Upper lobe of left lung (tissue), 6 donors: ENCODE measurements at regions not wholly inside any gene's neighbourhood (a gene's known extent, or its start where the extent isn't known, plus 50 kb on each side); places are given as distances from the start of the nearest gene placed in this dataset.

Experiments used
- ATAC-seq, 2 donors: fragments of 200-7000 bp; cut with Tn5 transposase; one replicate each; pipeline ENCODE4 v1.9.1; 2022; ENCODE audit warnings: mild to moderate bottlenecking in 2 of 2, moderate library complexity in 2 of 2; ENCODE audit not compliant: low FRiP score in 2 of 2
- DNase-seq, 2 donors: peaks; one replicate each; pipeline ENCODE4 v3.0.0-alpha.2; 2019 to 2020
- H3K27ac ChIP-seq, 4 donors: fragments of 200-600 bp; sonication (generic); one replicate each; pipeline ENCODE4 v1.5.1; 2016 to 2019
- H3K27me3 ChIP-seq, 4 donors: fragments of 200-600 bp; sonication (generic); one replicate each; pipeline ENCODE4 v1.5.1; 2017 to 2019
- H3K36me3 ChIP-seq, 4 donors: fragments of 200-600 bp; sonication (generic); one replicate each; pipeline ENCODE4 v1.5.1; 2016 to 2019
- H3K4me1 ChIP-seq, 4 donors: fragments of 200-600 bp; sonication (generic); one replicate each; pipeline ENCODE4 v1.5.1; 2018 to 2019
- H3K4me3 ChIP-seq, 4 donors: fragments of 200-600 bp; sonication (generic); one replicate each; pipeline ENCODE4 v1.5.1; 2017 to 2019; ENCODE audit warnings: mild to moderate bottlenecking in 2 of 4, moderate library complexity in 1 of 4
- H3K9me3 ChIP-seq, 4 donors: fragments of 200-600 bp; sonication (generic); one replicate each; pipeline ENCODE4 v1.5.1; 2018 to 2019
- EP300 ChIP-seq, 4 donors: sonication (generic); formaldehyde crosslinking; IDR thresholded peaks; one replicate each; pipeline ENCODE4 v1.5.1; 2017; ENCODE audit warnings: antibody characterized with exemption in 4 of 4, control low read depth in 2 of 4
- POLR2A ChIP-seq, 4 donors: fragments of 450-650 bp; IDR thresholded peaks; one replicate each; pipeline ENCODE4 v1.5.1; 2016 to 2017; ENCODE audit warnings: antibody characterized with exemption in 4 of 4, mild to moderate bottlenecking in 2 of 4
- POLR2AphosphoS5 ChIP-seq, 2 donors: sonication (generic); formaldehyde crosslinking; IDR thresholded peaks; one replicate each; pipeline ENCODE4 v1.5.1; 2017; ENCODE audit warnings: antibody characterized with exemption in 2 of 2
- WGBS, 2 donors: methylation state at CpG; one replicate each; pipeline ENCODE4 v1.1.5; 2017 to 2018; 5-methylcytosine and 5-hydroxymethylcytosine counted together
- TF ChIP-seq, protein P1 (sequence below), 6 experiments: fragments of 450-650 bp in 4 of 6; fragments of 200-600 bp in 2 of 6; sonication (generic) in 2 of 6; IDR thresholded peaks; one replicate each; pipeline ENCODE4 v1.5.1; 2016 to 2019; ENCODE audit warnings: antibody characterized with exemption in 6 of 6
- donor health status: DM: no; HTN: no; CAD: no; lungs with moderate emphysema.
- donor health status: DM: no; HTN: yes; CAD: no; lungs with severe emphysema.

DNA sequence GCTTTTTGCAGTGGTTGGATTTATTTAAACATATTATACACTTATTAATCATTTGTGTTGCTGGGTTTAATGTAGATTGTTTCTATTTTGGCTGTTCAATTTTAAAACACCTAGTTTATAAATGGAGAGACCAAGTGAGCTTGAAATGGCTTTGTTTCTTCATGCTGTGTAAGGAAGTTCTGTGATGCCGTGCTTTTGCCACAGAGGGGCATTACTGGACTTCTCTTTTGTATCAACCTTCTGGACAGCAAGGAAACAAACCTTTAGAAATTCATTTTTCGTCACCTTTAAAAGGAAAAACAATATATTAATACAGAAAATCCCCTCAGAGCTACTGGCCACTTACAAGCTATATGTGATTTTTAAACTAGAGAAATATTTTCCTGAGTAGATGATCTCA lies 81.9 kb downstream of the DMRTA1 start:
- WGBS, 2 donors, result 32 to 34% methylated on average over 2 of the region's 2 CpGs
- Histone ChIP-seq H3K27ac (no peak overlapping the region), H3K27me3 (no peaks in the 10 kb centered on the region), H3K36me3 (no peaks in the 10 kb centered on the region), H3K4me1 (no peaks in the 10 kb centered on the region), H3K4me3 (no peak overlapping the region), H3K9me3 (no peaks in the 10 kb centered on the region)
- ATAC-seq (no peak), DNase-seq (no peak)
- TF ChIP-seq POLR2A (IDR thresholded peaks at IDR 0.05) (no peak), POLR2AphosphoS5 (IDR thresholded peaks at IDR 0.05) (no peak), EP300 (IDR thresholded peaks at IDR 0.05) (no peak)
- TF ChIP-seq, protein P1, sequence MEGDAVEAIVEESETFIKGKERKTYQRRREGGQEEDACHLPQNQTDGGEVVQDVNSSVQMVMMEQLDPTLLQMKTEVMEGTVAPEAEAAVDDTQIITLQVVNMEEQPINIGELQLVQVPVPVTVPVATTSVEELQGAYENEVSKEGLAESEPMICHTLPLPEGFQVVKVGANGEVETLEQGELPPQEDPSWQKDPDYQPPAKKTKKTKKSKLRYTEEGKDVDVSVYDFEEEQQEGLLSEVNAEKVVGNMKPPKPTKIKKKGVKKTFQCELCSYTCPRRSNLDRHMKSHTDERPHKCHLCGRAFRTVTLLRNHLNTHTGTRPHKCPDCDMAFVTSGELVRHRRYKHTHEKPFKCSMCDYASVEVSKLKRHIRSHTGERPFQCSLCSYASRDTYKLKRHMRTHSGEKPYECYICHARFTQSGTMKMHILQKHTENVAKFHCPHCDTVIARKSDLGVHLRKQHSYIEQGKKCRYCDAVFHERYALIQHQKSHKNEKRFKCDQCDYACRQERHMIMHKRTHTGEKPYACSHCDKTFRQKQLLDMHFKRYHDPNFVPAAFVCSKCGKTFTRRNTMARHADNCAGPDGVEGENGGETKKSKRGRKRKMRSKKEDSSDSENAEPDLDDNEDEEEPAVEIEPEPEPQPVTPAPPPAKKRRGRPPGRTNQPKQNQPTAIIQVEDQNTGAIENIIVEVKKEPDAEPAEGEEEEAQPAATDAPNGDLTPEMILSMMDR (IDR thresholded peaks at IDR 0.05), result no peak

DNA sequence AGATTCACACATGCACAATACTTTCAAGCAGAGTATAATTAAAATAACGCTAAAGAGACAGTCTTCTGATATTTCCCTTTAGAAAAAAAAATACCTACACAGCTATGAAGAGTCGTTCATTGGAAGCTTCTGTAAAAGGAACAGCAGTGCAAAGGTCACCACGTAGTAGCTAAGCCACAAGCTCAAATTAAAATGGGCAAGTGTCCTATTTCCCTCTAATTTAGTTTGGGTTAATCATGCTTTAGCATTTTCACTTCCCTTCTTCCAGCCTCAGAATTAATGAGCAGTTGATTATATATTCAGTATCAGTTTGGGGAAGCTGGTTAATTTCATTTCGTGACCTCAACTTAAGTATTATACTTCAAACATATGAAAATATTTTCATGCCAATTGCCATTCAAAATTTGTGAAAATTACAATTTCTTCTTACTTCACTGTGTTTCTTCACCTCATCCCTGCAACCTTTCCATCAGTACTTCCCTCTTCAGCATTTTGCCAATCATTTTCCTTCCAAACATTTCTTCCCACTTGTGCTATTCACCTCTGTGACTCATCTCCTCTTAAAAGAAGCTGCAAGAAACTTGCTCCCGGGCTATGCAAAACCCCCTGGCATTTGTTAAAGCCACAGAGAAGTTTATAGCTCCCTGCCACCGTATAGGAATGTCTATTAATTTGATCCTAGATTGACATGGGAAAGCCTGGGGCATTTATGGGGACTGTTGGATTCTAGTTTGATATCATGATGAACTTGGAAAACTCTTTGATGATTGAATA lies 83.0 kb downstream of the DMRTA1 start:
- ATAC-seq (no peak), DNase-seq (no peak)
- H3K4me1 ChIP-seq, result no peaks in the 10 kb centered on the region
- H3K36me3 ChIP-seq, result no peaks in the 10 kb centered on the region
- H3K9me3 ChIP-seq, result no peaks in the 10 kb centered on the region
- no peak overlapping the region for H3K27ac ChIP-seq
- no peak overlapping the region for H3K4me3 ChIP-seq
- 53 to 61% methylated on average over 6 of the region's 6 CpGs for WGBS, 2 donors
- H3K27me3 ChIP-seq, result no peaks in the 10 kb centered on the region
- TF ChIP-seq POLR2AphosphoS5 (IDR thresholded peaks at IDR 0.05) (no peak), EP300 (IDR thresholded peaks at IDR 0.05) (no peak), POLR2A (IDR thresholded peaks at IDR 0.05) (no peak)
- TF ChIP-seq, protein P1 (IDR thresholded peaks at IDR 0.05), result no peak

- ATAC-seq (no peak), DNase-seq (no peak)
- Histone ChIP-seq H3K4me1 (no peaks in the 10 kb centered on the region), H3K36me3 (no peaks in the 10 kb centered on the region), H3K27ac (no peak overlapping the region), H3K9me3 (no peaks in the 10 kb centered on the region), H3K4me3 (no peak overlapping the region), H3K27me3 (no peaks in the 10 kb centered on the region)
- TF ChIP-seq, protein P1 (IDR thresholded peaks at IDR 0.05), result no peak
- TF ChIP-seq EP300 (IDR thresholded peaks at IDR 0.05) (no peak), POLR2A (IDR thresholded peaks at IDR 0.05) (no peak), POLR2AphosphoS5 (IDR thresholded peaks at IDR 0.05) (no peak)
Observed at GRCh38 chr9:22535780-22536179, 89.2 kb downstream of the DMRTA1 start.

GRCh38 chr9:22537721-22538120 lies 91.1 kb downstream of the DMRTA1 start:
- Histone ChIP-seq H3K4me1 (no peaks in the 10 kb centered on the region), H3K27me3 (no peaks in the 10 kb centered on the region), H3K4me3 (no peak overlapping the region), H3K27ac (no peak overlapping the region), H3K9me3 (no peaks in the 10 kb centered on the region), H3K36me3 (no peaks in the 10 kb centered on the region)
- WGBS, 2 donors, result 89 to 90% methylated on average over 5 of the region's 5 CpGs
- ATAC-seq, result no peak
- DNase-seq, result no peak
- no peak for TF ChIP-seq POLR2AphosphoS5 (IDR thresholded peaks at IDR 0.05)
- TF ChIP-seq, protein P1 (IDR thresholded peaks at IDR 0.05), result no peak

GRCh38 chr9:22548625-22549024 lies 102.0 kb downstream of the DMRTA1 start:
- TF ChIP-seq, protein P1 (IDR thresholded peaks at IDR 0.05), result no peak
- TF ChIP-seq POLR2AphosphoS5 (IDR thresholded peaks at IDR 0.05), result no peak
- TF ChIP-seq EP300 (IDR thresholded peaks at IDR 0.05), result no peak
- TF ChIP-seq POLR2A (IDR thresholded peaks at IDR 0.05), result no peak
- H3K4me3 ChIP-seq, result no peak overlapping the region
- H3K4me1 ChIP-seq, result no peaks in the 10 kb centered on the region
- H3K9me3 ChIP-seq, result no peaks in the 10 kb centered on the region
- no peak overlapping the region for H3K27ac ChIP-seq
- H3K27me3 ChIP-seq, result no peaks in the 10 kb centered on the region
- WGBS, 2 donors, result 97 to 100% methylated on average over 2 of the region's 2 CpGs
- no peaks in the 10 kb centered on the region for H3K36me3 ChIP-seq
- DNase-seq (no peak), ATAC-seq (no peak)
